Left ventricle myocardium inferior (tissue), 1 donor: ENCODE measurements at regions not wholly inside any gene's neighbourhood (a gene's known extent, or its start where the extent isn't known, plus 50 kb on each side); places are given as distances from the start of the nearest gene placed in this dataset.

ENCODE experiments used
- DNase-seq: peaks from one replicate; pipeline ENCODE4 v3.0.0-alpha.2; 2020
- H3K27ac ChIP-seq: fragments of 200-600 bp; replicated peaks from 2 replicates; pipeline ENCODE4 v1.8.0; 2021
- H3K27me3 ChIP-seq: fragments of 200-600 bp; 2 replicates; pipeline ENCODE4 v1.8.0; 2021; ENCODE audit warnings: low read depth
- H3K36me3 ChIP-seq: fragments of 200-600 bp; 2 replicates; pipeline ENCODE4 v1.8.0; 2021
- H3K4me1 ChIP-seq: fragments of 200-600 bp; 2 replicates; pipeline ENCODE4 v1.8.0; 2021
- H3K4me3 ChIP-seq: fragments of 200-600 bp; 2 replicates; pipeline ENCODE4 v1.8.0; 2021; ENCODE audit warnings: mild to moderate bottlenecking, moderate library complexity
- H3K9me3 ChIP-seq: fragments of 200-600 bp; replicated peaks from 2 replicates; pipeline ENCODE4 v1.8.0; 2021
- CTCF ChIP-seq: fragments of 200-600 bp; IDR thresholded peaks from 2 replicates; pipeline ENCODE4 v1.8.0; 2021; ENCODE audit warnings: antibody characterized with exemption, mild to moderate bottlenecking, borderline replicate concordance
- intact Hi-C: fragments of 100-400 bp; cut with micrococcal nuclease; formaldehyde crosslinking; loops from one replicate; pipeline ENCODE4 v1.11.0; 2022
- donor health status: DM: no; HTN: yes; CAD: no; lungs with severe emphysema.

- intact Hi-C loops = no loop called here
- no peak for TF ChIP-seq CTCF
- Histone ChIP-seq H3K4me3 (no peak overlapping the region), H3K36me3 (no peaks in the 10 kb centered on the region), H3K9me3 (no peaks in the 10 kb centered on the region), H3K27me3 (no peaks in the 10 kb centered on the region), H3K4me1 (peaks cover 16% of the 10 kb centered on the region), H3K27ac (no peak overlapping the region)
- no peak for DNase-seq
Measured at GRCh38 chr9:106066940-106067524, 372.7 kb downstream of the TMEM38B start.

- Histone ChIP-seq H3K4me3 (no peak overlapping the region), H3K27me3 (no peaks in the 10 kb centered on the region), H3K9me3 (no peaks in the 10 kb centered on the region), H3K4me1 (peaks cover 30% of the 10 kb centered on the region), H3K27ac (no peak overlapping the region), H3K36me3 (no peaks in the 10 kb centered on the region)
- intact Hi-C loops = no loop called here
- no peak for TF ChIP-seq CTCF
- DNase-seq = no peak
Measured at GRCh38 chr9:106069241-106069640, 374.9 kb downstream of the TMEM38B start.

GRCh38 chr9:106072421-106072820 is 378.1 kb downstream of the TMEM38B start:
- peak overlapping the region; percentile 66 for H3K27ac ChIP-seq
- no peak overlapping the region for H3K4me3 ChIP-seq
- intact Hi-C loops = no loop called here

GRCh38 chr9:106074006-106074405 is 379.7 kb downstream of the TMEM38B start:
- H3K27me3 ChIP-seq = no peaks in the 10 kb centered on the region
- peaks cover 20% of the 10 kb centered on the region for H3K4me1 ChIP-seq
- no peak for TF ChIP-seq CTCF
- no peak overlapping the region for H3K4me3 ChIP-seq
- DNase-seq = no peak
- H3K36me3 ChIP-seq = no peaks in the 10 kb centered on the region
- no peak overlapping the region for H3K27ac ChIP-seq
- H3K9me3 ChIP-seq = no peaks in the 10 kb centered on the region
- intact Hi-C loops = no loop called here

More at GRCh38 chr9:106072421-106072820, 378.1 kb downstream of the TMEM38B start:
- Histone ChIP-seq H3K9me3 (no peaks in the 10 kb centered on the region), H3K4me1 (peaks cover 20% of the 10 kb centered on the region), H3K36me3 (no peaks in the 10 kb centered on the region), H3K27me3 (no peaks in the 10 kb centered on the region)
- DNase-seq = no peak
- TF ChIP-seq CTCF = no peak

- DNase-seq = no peak
- Histone ChIP-seq H3K27ac (no peak overlapping the region), H3K9me3 (no peaks in the 10 kb centered on the region), H3K27me3 (no peaks in the 10 kb centered on the region), H3K36me3 (no peaks in the 10 kb centered on the region), H3K4me1 (peaks cover 20% of the 10 kb centered on the region), H3K4me3 (no peak overlapping the region)
- no peak for TF ChIP-seq CTCF
- intact Hi-C loops = no loop called here
Measured at GRCh38 chr9:106075236-106075959, 381.1 kb downstream of the TMEM38B start.
